Glutamatergic neuron (in vitro differentiated cells): ENCODE measurements at regions not wholly inside any gene's neighbourhood (a gene's known extent, or its start where the extent isn't known, plus 50 kb on each side); places are given as distances from the start of the nearest gene placed in this dataset.

ENCODE experiments used
- DNase-seq: peaks from one replicate; pipeline ENCODE4 v3.0.0; 2022
- H3K27ac Mint-ChIP-seq: one replicate; pipeline ENCODE4 v1.8.0; 2020; ENCODE audit warnings: mild to moderate bottlenecking, mixed read lengths, inconsistent platforms; ENCODE audit not compliant: unreplicated experiment
- H3K27me3 Mint-ChIP-seq: one replicate; pipeline ENCODE4 v1.8.0; 2020; ENCODE audit warnings: mild to moderate bottlenecking, moderate library complexity, mixed read lengths, inconsistent platforms; ENCODE audit not compliant: unreplicated experiment
- H3K36me3 Mint-ChIP-seq: one replicate; pipeline ENCODE4 v1.8.0; 2020; ENCODE audit warnings: mild to moderate bottlenecking, mixed read lengths, inconsistent platforms; ENCODE audit not compliant: unreplicated experiment
- H3K4me1 Mint-ChIP-seq: one replicate; pipeline ENCODE4 v1.8.0; 2020; ENCODE audit warnings: mild to moderate bottlenecking, low read depth, mixed read lengths, inconsistent platforms; ENCODE audit not compliant: unreplicated experiment
- H3K4me3 Mint-ChIP-seq: one replicate; pipeline ENCODE4 v1.8.0; 2020; ENCODE audit warnings: mild to moderate bottlenecking, mixed read lengths, inconsistent platforms; ENCODE audit not compliant: unreplicated experiment
- H3K9me3 Mint-ChIP-seq: one replicate; pipeline ENCODE4 v1.8.0; 2020; ENCODE audit warnings: mild to moderate bottlenecking, moderate library complexity, mixed read lengths, inconsistent platforms; ENCODE audit not compliant: unreplicated experiment
- CTCF ChIP-seq: fragments of 200-600 bp; sonication (generic); IDR thresholded peaks from one replicate; pipeline ENCODE4 v1.5.0; 2021; ENCODE audit not compliant: partially characterized antibody, unreplicated experiment

GRCh38 chr10:57418476-57418875, 849.2 kb downstream of the IPMK start:
- H3K4me3 Mint-ChIP-seq = no peak overlapping the region
- peaks cover 4% of the 10 kb centered on the region for H3K36me3 Mint-ChIP-seq
- no peaks in the 10 kb centered on the region for H3K27me3 Mint-ChIP-seq
- no peak overlapping the region for H3K27ac Mint-ChIP-seq
- H3K4me1 Mint-ChIP-seq = no peaks in the 10 kb centered on the region
- no peak for DNase-seq
- no peak for TF ChIP-seq CTCF
- H3K9me3 Mint-ChIP-seq = no peaks in the 10 kb centered on the region

- no peaks in the 10 kb centered on the region for H3K9me3 Mint-ChIP-seq
- H3K4me1 Mint-ChIP-seq = no peaks in the 10 kb centered on the region
- no peak overlapping the region for H3K4me3 Mint-ChIP-seq
- H3K27ac Mint-ChIP-seq = no peak overlapping the region
- no peaks in the 10 kb centered on the region for H3K36me3 Mint-ChIP-seq
- peaks cover 1% of the 10 kb centered on the region for H3K27me3 Mint-ChIP-seq
- no peak for TF ChIP-seq CTCF
- DNase-seq = no peak
Observed at GRCh38 chr10:57395923-57396322, 871.8 kb downstream of the IPMK start.

- Mint-ChIP-seq H3K36me3 (no peaks in the 10 kb centered on the region), H3K27me3 (no peaks in the 10 kb centered on the region), H3K9me3 (no peaks in the 10 kb centered on the region), H3K4me3 (no peak overlapping the region), H3K27ac (no peak overlapping the region), H3K4me1 (no peaks in the 10 kb centered on the region)
- TF ChIP-seq CTCF = no peak
- no peak for DNase-seq
Observed at GRCh38 chr10:57367412-57367811, 900.3 kb downstream of the IPMK start.

- no peaks in the 10 kb centered on the region for H3K36me3 Mint-ChIP-seq
Observed at GRCh38 chr10:57362811-57363210, 904.9 kb downstream of the IPMK start.

More at GRCh38 chr10:57362811-57363210, 904.9 kb downstream of the IPMK start:
- H3K4me1 Mint-ChIP-seq = no peaks in the 10 kb centered on the region
- TF ChIP-seq CTCF = no peak
- no peak overlapping the region for H3K4me3 Mint-ChIP-seq
- H3K9me3 Mint-ChIP-seq = no peaks in the 10 kb centered on the region
- no peak overlapping the region for H3K27ac Mint-ChIP-seq
- no peaks in the 10 kb centered on the region for H3K27me3 Mint-ChIP-seq
- no peak for DNase-seq
